Central memory CD8-positive, alpha-beta T cell (primary cell): ENCODE measurements at regions not wholly inside any gene's neighbourhood (a gene's known extent, or its start where the extent isn't known, plus 50 kb on each side); places are given as distances from the start of the nearest gene placed in this dataset.
"Not testable (repeated sequence)": the region's sequence is repeated elsewhere in the genome, so short reads cannot be mapped to it uniquely, and the experiment has no call there.

Source experiments
- ATAC-seq: fragments of 150-1000 bp; cut with Tn5 transposase; replicated peaks from 2 replicates; pipeline ENCODE4 v1.10.0; 2022; ENCODE audit warnings: mild to moderate bottlenecking, moderate FRiP score, moderate number of reproducible peaks; ENCODE audit not compliant: poor library complexity, severe bottlenecking; ENCODE audit errors: extremely low read depth
- DNase-seq, 2 donors: peaks; one replicate each; pipeline ENCODE4 v3.0.0; 2021; ENCODE audit warnings: low spot score in 2 of 2
- H3K27ac Mint-ChIP-seq: one replicate; pipeline ENCODE4 v1.8.0; 2022; ENCODE audit warnings: low read depth, mild to moderate bottlenecking, moderate library complexity, mixed read lengths
- H3K27me3 Mint-ChIP-seq: one replicate; pipeline ENCODE4 v1.8.0; 2022; ENCODE audit warnings: mixed read lengths
- H3K36me3 Mint-ChIP-seq: one replicate; pipeline ENCODE4 v1.8.0; 2022; ENCODE audit warnings: mild to moderate bottlenecking, moderate library complexity, mixed read lengths; ENCODE audit not compliant: insufficient read depth
- H3K4me1 Mint-ChIP-seq: one replicate; pipeline ENCODE4 v1.8.0; 2022; ENCODE audit warnings: mixed read lengths
- H3K4me3 Mint-ChIP-seq: one replicate; pipeline ENCODE4 v1.8.0; 2022; ENCODE audit warnings: mild to moderate bottlenecking, moderate library complexity, mixed read lengths
- H3K9me3 Mint-ChIP-seq: one replicate; pipeline ENCODE4 v1.8.0; 2022; ENCODE audit warnings: mixed read lengths

DNA sequence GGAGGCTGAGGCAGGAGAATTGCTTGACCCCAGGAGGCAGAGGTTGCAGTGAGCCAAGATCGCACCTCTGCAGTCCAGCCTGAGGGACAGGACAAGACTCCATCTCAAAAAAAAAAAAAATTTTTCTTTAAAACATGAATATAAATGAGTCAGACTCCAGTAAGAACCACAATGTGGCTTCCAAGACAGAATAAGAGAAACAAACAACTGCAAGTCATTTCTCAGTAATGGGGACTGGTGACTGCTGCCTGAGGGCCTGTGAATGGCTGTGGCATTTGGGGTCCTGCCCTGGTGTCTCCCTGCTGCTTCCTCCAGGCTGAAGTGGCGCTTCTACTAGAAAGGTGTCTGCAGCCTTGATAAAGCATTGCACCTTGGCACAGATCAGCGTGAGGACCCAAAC is 113.8 kb upstream of the FAM240B start:
- ATAC-seq, DNase-seq, H3K4me3 Mint-ChIP-seq, H3K36me3 Mint-ChIP-seq, H3K27ac Mint-ChIP-seq, H3K4me1 Mint-ChIP-seq, H3K9me3 Mint-ChIP-seq, H3K27me3 Mint-ChIP-seq: not testable (repeated sequence)

- H3K36me3 Mint-ChIP-seq, H3K4me3 Mint-ChIP-seq, H3K9me3 Mint-ChIP-seq, H3K27me3 Mint-ChIP-seq, H3K27ac Mint-ChIP-seq, H3K4me1 Mint-ChIP-seq, ATAC-seq, DNase-seq: not testable (repeated sequence)
These were observed 93.9 kb upstream of the FAM240B start for GRCh38 chr9:38813855-38814254.

DNA sequence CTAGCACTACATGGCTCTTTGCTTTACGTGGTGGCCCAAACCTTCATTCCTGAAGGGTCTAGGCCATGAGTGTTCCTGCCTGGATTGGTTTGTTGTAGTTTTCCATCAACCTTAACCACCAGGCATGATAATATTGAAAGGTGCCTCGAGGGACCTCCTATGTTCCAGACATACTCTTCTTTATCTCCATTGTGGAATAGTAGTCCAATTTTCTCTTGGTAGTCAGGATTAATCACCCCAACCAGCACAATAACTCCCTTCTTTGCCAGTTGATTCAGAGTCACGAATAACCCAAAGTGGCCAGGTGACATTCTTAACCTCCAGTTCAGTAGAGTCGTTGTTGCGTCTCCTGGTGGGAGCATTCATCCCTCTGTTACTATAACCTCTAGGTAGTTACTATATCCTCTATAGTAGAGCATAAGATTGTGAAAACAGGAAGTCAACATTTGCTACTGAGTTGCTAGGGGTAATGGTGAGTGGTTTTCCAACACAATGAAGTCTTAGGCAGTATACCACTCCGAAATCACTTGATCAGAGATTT is 88.1 kb upstream of the FAM240B start:
- not testable (repeated sequence) for H3K27me3 Mint-ChIP-seq, ATAC-seq, H3K4me3 Mint-ChIP-seq, H3K36me3 Mint-ChIP-seq, H3K9me3 Mint-ChIP-seq, H3K4me1 Mint-ChIP-seq, DNase-seq, H3K27ac Mint-ChIP-seq

- Mint-ChIP-seq H3K9me3 (peaks cover 5% of the 10 kb centered on the region), H3K36me3 (no peaks in the 10 kb centered on the region), H3K4me3 (no peak overlapping the region), H3K4me1 (no peaks in the 10 kb centered on the region), H3K27ac (no peak overlapping the region), H3K27me3 (peaks cover 10% of the 10 kb centered on the region)
- no peak for DNase-seq
- ATAC-seq: no peak
These were observed 51.7 kb upstream of the FAM240B start for GRCh38 chr9:38771593-38771992.
